Body of pancreas (tissue), 4 donors: ENCODE measurements at regions not wholly inside any gene's neighbourhood (a gene's known extent, or its start where the extent isn't known, plus 50 kb on each side); places are given as distances from the start of the nearest gene placed in this dataset.

Experiments used
- POLR2A ChIP-seq, 3 donors: fragments of 450-650 bp; IDR thresholded peaks; one replicate each; pipeline ENCODE4 v1.6.1; 2016; ENCODE audit warnings: antibody characterized with exemption in 3 of 3, mild to moderate bottlenecking in 2 of 3
- TF ChIP-seq, protein P1 (sequence below), 7 experiments: fragments of 450-650 bp in 4 of 7; fragments of 200-600 bp in 3 of 7; sonication (generic) in 3 of 7; IDR thresholded peaks; one replicate each; pipeline ENCODE4 v1.5.1; 2016 to 2019; ENCODE audit warnings: antibody characterized with exemption in 7 of 7

DNA sequence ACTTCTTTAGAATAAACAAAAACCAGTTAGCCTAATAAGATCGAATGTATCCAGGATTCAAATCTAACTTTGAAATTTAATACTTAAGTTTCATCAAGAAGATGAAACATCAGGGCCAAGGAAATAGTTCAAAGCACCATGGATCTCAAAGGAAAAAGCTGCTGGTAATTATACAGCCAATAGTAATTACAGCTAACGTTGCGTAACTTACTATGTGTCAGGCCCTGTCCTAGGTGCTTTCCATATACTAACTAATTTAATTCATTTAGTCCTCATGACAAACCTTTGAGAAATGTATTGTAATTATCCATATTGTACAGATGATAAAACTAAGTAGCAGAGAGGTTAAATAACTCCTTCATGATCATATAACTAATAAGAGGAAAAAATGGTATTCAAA is 598.6 kb downstream of the NYAP2 start:
- TF ChIP-seq, protein P1, sequence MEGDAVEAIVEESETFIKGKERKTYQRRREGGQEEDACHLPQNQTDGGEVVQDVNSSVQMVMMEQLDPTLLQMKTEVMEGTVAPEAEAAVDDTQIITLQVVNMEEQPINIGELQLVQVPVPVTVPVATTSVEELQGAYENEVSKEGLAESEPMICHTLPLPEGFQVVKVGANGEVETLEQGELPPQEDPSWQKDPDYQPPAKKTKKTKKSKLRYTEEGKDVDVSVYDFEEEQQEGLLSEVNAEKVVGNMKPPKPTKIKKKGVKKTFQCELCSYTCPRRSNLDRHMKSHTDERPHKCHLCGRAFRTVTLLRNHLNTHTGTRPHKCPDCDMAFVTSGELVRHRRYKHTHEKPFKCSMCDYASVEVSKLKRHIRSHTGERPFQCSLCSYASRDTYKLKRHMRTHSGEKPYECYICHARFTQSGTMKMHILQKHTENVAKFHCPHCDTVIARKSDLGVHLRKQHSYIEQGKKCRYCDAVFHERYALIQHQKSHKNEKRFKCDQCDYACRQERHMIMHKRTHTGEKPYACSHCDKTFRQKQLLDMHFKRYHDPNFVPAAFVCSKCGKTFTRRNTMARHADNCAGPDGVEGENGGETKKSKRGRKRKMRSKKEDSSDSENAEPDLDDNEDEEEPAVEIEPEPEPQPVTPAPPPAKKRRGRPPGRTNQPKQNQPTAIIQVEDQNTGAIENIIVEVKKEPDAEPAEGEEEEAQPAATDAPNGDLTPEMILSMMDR (IDR thresholded peaks at IDR 0.05): no peak
- no peak for TF ChIP-seq POLR2A (IDR thresholded peaks at IDR 0.05)
